PC-9 (cell line): ENCODE measurements at regions not wholly inside any gene's neighbourhood (a gene's known extent, or its start where the extent isn't known, plus 50 kb on each side); places are given as distances from the start of the nearest gene placed in this dataset.

Experiments
- CTCF ChIP-seq: fragments of 200-600 bp; sonication (generic); conservative IDR thresholded peaks from 2 replicates; pipeline ENCODE4 v1.6.1; 2017; ENCODE audit warnings: mixed run types, antibody characterized with exemption, mild to moderate bottlenecking, moderate library complexity
- EZH2 ChIP-seq: fragments of 200-600 bp; sonication (generic); IDR thresholded peaks from 2 replicates; pipeline ENCODE4 v1.8.0; 2017; ENCODE audit warnings: antibody characterized with exemption, low read depth

GRCh38 chr2:225930687-225931086, 531.2 kb downstream of the NYAP2 start:
- TF ChIP-seq CTCF, result no peak
- TF ChIP-seq EZH2, result no peak
